ENCODE measurements at regions not wholly inside any gene's neighbourhood (a gene's known extent, or its start where the extent isn't known, plus 50 kb on each side); places are given as distances from the start of the nearest gene placed in this dataset.

DNA sequence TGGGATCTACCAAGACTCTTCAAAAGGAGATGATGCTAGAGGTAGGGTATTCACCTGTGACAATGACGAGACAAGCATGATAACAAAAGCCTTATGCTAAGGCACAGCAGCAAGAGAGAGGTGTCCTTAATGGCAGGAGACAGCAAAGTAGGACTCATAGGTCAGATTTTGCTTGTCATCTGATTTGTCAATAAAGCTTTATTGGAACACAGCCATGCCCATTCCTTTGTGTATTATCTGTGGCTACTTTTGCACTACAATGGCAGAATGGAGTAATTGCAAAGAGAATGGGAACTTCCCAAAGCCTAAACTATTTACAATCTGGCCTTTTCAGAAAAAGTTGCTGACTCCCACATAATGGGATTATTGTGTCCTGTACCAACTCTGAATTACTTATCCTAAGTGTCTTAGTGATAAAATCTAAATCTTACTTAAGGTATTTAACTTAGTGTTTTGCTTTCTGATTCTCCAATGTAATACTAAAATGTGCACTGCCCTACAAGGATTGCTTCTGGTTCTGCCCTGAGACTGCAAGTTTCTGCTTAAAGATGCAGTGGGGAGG, 221.6 kb downstream of the CDC5L start:
- Histone ChIP-seq H3K4me1 (ENCODE audit: control insufficient read depth, insufficient read depth, low read length) (no peaks in the 10 kb centered on the region), H3K27ac (ENCODE audit: low read length) (no peak overlapping the region), H3K9me3 (ENCODE audit: control insufficient read depth, insufficient read depth, low read depth, low read length) (no peaks in the 10 kb centered on the region), H3K36me3 (ENCODE audit: control insufficient read depth, insufficient read depth, low read length) (no peaks in the 10 kb centered on the region), H3K27me3 (ENCODE audit: control insufficient read depth, insufficient read depth, low read length) (0 out of 2 replicates have a peak, but pooled peaks cover 3% of the 10 kb centered on the region), H3K4me3 (ENCODE audit: low read depth in 2 of 2, low read length in 2 of 2) (no peak overlapping the region)
- no TSS peak for BruUV-seq (replicated peaks)
- ChIA-PET POLR2A (no interaction called here), CTCF (no interaction called here)
- in situ Hi-C loops (cut with HindIII; ENCODE audit: low pct_unique_long_range_greater_than_20kb, low sequenced_read_pairs) (no loop called here), intact Hi-C loops (cut with micrococcal nuclease; ENCODE audit: unreplicated experiment) (no loop called here)
- no peak for ATAC-seq
- TF ChIP-seq SIN3A (IDR thresholded peaks at IDR 0.05; ENCODE audit: borderline replicate concordance, insufficient read depth, low read depth, low read length) (no peak), TCF7L2 (IDR thresholded peaks at IDR 0.05; ENCODE audit: low read depth, low read length) (no peak), POLR2AphosphoS5 (IDR thresholded peaks at IDR 0.05; ENCODE audit: low read depth, low read length) (no peak)
- TF ChIP-seq, protein P1, sequence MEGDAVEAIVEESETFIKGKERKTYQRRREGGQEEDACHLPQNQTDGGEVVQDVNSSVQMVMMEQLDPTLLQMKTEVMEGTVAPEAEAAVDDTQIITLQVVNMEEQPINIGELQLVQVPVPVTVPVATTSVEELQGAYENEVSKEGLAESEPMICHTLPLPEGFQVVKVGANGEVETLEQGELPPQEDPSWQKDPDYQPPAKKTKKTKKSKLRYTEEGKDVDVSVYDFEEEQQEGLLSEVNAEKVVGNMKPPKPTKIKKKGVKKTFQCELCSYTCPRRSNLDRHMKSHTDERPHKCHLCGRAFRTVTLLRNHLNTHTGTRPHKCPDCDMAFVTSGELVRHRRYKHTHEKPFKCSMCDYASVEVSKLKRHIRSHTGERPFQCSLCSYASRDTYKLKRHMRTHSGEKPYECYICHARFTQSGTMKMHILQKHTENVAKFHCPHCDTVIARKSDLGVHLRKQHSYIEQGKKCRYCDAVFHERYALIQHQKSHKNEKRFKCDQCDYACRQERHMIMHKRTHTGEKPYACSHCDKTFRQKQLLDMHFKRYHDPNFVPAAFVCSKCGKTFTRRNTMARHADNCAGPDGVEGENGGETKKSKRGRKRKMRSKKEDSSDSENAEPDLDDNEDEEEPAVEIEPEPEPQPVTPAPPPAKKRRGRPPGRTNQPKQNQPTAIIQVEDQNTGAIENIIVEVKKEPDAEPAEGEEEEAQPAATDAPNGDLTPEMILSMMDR (IDR thresholded peaks at IDR 0.05): no peak
- TF ChIP-seq, protein P2, sequence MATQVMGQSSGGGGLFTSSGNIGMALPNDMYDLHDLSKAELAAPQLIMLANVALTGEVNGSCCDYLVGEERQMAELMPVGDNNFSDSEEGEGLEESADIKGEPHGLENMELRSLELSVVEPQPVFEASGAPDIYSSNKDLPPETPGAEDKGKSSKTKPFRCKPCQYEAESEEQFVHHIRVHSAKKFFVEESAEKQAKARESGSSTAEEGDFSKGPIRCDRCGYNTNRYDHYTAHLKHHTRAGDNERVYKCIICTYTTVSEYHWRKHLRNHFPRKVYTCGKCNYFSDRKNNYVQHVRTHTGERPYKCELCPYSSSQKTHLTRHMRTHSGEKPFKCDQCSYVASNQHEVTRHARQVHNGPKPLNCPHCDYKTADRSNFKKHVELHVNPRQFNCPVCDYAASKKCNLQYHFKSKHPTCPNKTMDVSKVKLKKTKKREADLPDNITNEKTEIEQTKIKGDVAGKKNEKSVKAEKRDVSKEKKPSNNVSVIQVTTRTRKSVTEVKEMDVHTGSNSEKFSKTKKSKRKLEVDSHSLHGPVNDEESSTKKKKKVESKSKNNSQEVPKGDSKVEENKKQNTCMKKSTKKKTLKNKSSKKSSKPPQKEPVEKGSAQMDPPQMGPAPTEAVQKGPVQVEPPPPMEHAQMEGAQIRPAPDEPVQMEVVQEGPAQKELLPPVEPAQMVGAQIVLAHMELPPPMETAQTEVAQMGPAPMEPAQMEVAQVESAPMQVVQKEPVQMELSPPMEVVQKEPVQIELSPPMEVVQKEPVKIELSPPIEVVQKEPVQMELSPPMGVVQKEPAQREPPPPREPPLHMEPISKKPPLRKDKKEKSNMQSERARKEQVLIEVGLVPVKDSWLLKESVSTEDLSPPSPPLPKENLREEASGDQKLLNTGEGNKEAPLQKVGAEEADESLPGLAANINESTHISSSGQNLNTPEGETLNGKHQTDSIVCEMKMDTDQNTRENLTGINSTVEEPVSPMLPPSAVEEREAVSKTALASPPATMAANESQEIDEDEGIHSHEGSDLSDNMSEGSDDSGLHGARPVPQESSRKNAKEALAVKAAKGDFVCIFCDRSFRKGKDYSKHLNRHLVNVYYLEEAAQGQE (IDR thresholded peaks at IDR 0.05; ENCODE audit: insufficient read depth in 1 of 2, low read depth in 2 of 2, low read length in 1 of 2): no peak
- no peak for DNase-seq (ENCODE audit: low read depth, low spot score)

DNA sequence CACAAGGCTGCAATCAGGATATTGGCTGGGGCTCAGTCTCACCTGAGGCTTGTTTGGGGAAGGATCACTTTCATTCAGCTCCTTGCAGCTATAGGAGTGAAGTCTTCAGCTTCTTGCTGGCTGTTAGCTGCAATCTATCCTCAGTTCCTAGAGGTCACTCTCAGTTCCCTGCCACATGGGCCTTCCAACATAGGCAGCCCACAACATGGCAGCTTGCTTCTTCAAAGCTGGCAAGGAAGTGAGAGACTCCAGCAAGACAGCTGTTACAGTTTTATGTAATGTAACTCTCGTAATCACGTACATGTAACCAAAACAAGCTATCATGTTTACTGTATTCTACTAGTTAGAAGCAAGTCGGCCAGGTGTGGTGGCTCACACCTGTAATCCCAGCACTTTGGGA, 226.9 kb downstream of the CDC5L start:
- no peak overlapping the region for H3K27ac ChIP-seq (ENCODE audit: low read length)
- POLR2A ChIA-PET: no interaction called here
- H3K36me3 ChIP-seq (ENCODE audit: control insufficient read depth, insufficient read depth, low read length): no peaks in the 10 kb centered on the region
- in situ Hi-C loops (cut with HindIII; ENCODE audit: low pct_unique_long_range_greater_than_20kb, low sequenced_read_pairs) (no loop called here), intact Hi-C loops (cut with micrococcal nuclease; ENCODE audit: unreplicated experiment) (no loop called here)
- CTCF ChIA-PET: no interaction called here
- no peak overlapping the region for H3K4me3 ChIP-seq (ENCODE audit: low read depth in 2 of 2, low read length in 2 of 2)
- TF ChIP-seq POLR2AphosphoS5 (IDR thresholded peaks at IDR 0.05; ENCODE audit: low read depth, low read length) (no peak), SIN3A (IDR thresholded peaks at IDR 0.05; ENCODE audit: borderline replicate concordance, insufficient read depth, low read depth, low read length) (no peak), TCF7L2 (IDR thresholded peaks at IDR 0.05; ENCODE audit: low read depth, low read length) (no peak)
- TF ChIP-seq, protein P2 (IDR thresholded peaks at IDR 0.05; ENCODE audit: insufficient read depth in 1 of 2, low read depth in 2 of 2, low read length in 1 of 2): no peak
- TF ChIP-seq, protein P1 (IDR thresholded peaks at IDR 0.05): no peak
- H3K9me3 ChIP-seq (ENCODE audit: control insufficient read depth, insufficient read depth, low read depth, low read length): no peaks in the 10 kb centered on the region
- H3K27me3 ChIP-seq (ENCODE audit: control insufficient read depth, insufficient read depth, low read length): 0 out of 2 replicates have a peak, but pooled peaks cover 3% of the 10 kb centered on the region
- ATAC-seq (no peak), DNase-seq (ENCODE audit: low read depth, low spot score) (no peak)
- no TSS peak for BruUV-seq (replicated peaks)
- H3K4me1 ChIP-seq (ENCODE audit: control insufficient read depth, insufficient read depth, low read length): no peaks in the 10 kb centered on the region
